GM12864 (cell line): ENCODE measurements at regions not wholly inside any gene's neighbourhood (a gene's known extent, or its start where the extent isn't known, plus 50 kb on each side); places are given as distances from the start of the nearest gene placed in this dataset.

Experiments used
- DNase-seq: peaks from one replicate; pipeline ENCODE4 v3.0.0-alpha.2; 2011; ENCODE audit warnings: low read depth
- H3K4me3 ChIP-seq: 2 replicates; pipeline ENCODE4 v1.5.1; 2011; ENCODE audit warnings: mild to moderate bottlenecking, low read depth, low read length, control low read depth
- CTCF ChIP-seq: IDR thresholded peaks from 2 replicates; pipeline ENCODE4 v1.5.1; 2011; ENCODE audit warnings: low read depth, mild to moderate bottlenecking, moderate library complexity, low read length, control low read depth, inconsistent platforms; ENCODE audit errors: missing control alignments

GRCh38 chr13:21999666-22000065, 328.8 kb downstream of the FGF9 start:
- no peak for TF ChIP-seq CTCF
- H3K4me3 ChIP-seq = no peak overlapping the region
- no peak for DNase-seq

- no peak overlapping the region for H3K4me3 ChIP-seq
- TF ChIP-seq CTCF = no peak
- DNase-seq = no peak
These were observed 329.3 kb downstream of the FGF9 start for GRCh38 chr13:22000191-22000590.

GRCh38 chr13:22001336-22001735, 330.5 kb downstream of the FGF9 start:
- DNase-seq = no peak
- no peak for TF ChIP-seq CTCF
- no peak overlapping the region for H3K4me3 ChIP-seq

GRCh38 chr13:22002893-22003292, 332.0 kb downstream of the FGF9 start:
- no peak for DNase-seq
- no peak overlapping the region for H3K4me3 ChIP-seq
- no peak for TF ChIP-seq CTCF

GRCh38 chr13:22009500-22009899, 338.6 kb downstream of the FGF9 start:
- TF ChIP-seq CTCF = no peak
- H3K4me3 ChIP-seq = no peak overlapping the region
- DNase-seq = no peak

- no peak for DNase-seq
- H3K4me3 ChIP-seq = no peak overlapping the region
- no peak for TF ChIP-seq CTCF
These were observed 339.1 kb downstream of the FGF9 start for GRCh38 chr13:22009937-22010336.

GRCh38 chr13:22012686-22013085, 341.8 kb downstream of the FGF9 start:
- no peak for DNase-seq
- no peak for TF ChIP-seq CTCF
- no peak overlapping the region for H3K4me3 ChIP-seq
